ENCODE measurements at regions not wholly inside any gene's neighbourhood (a gene's known extent, or its start where the extent isn't known, plus 50 kb on each side); places are given as distances from the start of the nearest gene placed in this dataset.

GRCh38 chr6:82629921-82630320, 266.3 kb downstream of the TPBG start:
- 93% methylated on average over 3 of the region's 3 CpGs for WGBS
- H3K27me3 ChIP-seq (ENCODE audit: control insufficient read depth in 2 of 2, insufficient read depth in 1 of 2, low read length in 1 of 2), result no peaks in the 10 kb centered on the region
- no peak overlapping the region for H3K27ac ChIP-seq (ENCODE audit: low read depth in 1 of 2, low read length in 1 of 2)
- no peaks in the 10 kb centered on the region for H3K9me3 ChIP-seq (ENCODE audit: control insufficient read depth in 2 of 2, insufficient read depth in 1 of 2, low read length in 1 of 2)
- H3K4me3 ChIP-seq (ENCODE audit: low read length in 2 of 2), result no peak overlapping the region
- no peaks in the 10 kb centered on the region for H3K4me1 ChIP-seq (ENCODE audit: control insufficient read depth in 2 of 2, insufficient read depth in 2 of 2, low read length in 2 of 2)
- no peaks in the 10 kb centered on the region for H3K36me3 ChIP-seq (ENCODE audit: control insufficient read depth in 2 of 2, insufficient read depth in 2 of 2, low read length in 1 of 2)
- DNase-seq (ENCODE audit: low read depth in 6 of 9, low spot score in 9 of 9), result no peak

- DNase-seq (ENCODE audit: low read depth in 6 of 9, low spot score in 9 of 9), result no peak
- WGBS, result 85% methylated on average over 1 of the region's 1 CpG
- Histone ChIP-seq H3K27ac (ENCODE audit: low read depth in 1 of 2, low read length in 1 of 2) (no peak overlapping the region), H3K27me3 (ENCODE audit: control insufficient read depth in 2 of 2, insufficient read depth in 1 of 2, low read length in 1 of 2) (no peaks in the 10 kb centered on the region), H3K9me3 (ENCODE audit: control insufficient read depth in 2 of 2, insufficient read depth in 1 of 2, low read length in 1 of 2) (no peaks in the 10 kb centered on the region), H3K4me3 (ENCODE audit: low read length in 2 of 2) (no peak overlapping the region), H3K36me3 (ENCODE audit: control insufficient read depth in 2 of 2, insufficient read depth in 2 of 2, low read length in 1 of 2) (no peaks in the 10 kb centered on the region), H3K4me1 (ENCODE audit: control insufficient read depth in 2 of 2, insufficient read depth in 2 of 2, low read length in 2 of 2) (no peaks in the 10 kb centered on the region)
Observed at GRCh38 chr6:82641677-82642076, 278.1 kb downstream of the TPBG start.

GRCh38 chr6:82645536-82646230, 282.1 kb downstream of the TPBG start:
- 64% methylated on average over 3 of the region's 3 CpGs for WGBS
- no peak overlapping the region for H3K4me3 ChIP-seq (ENCODE audit: low read length in 2 of 2)
- H3K27me3 ChIP-seq (ENCODE audit: control insufficient read depth in 2 of 2, insufficient read depth in 1 of 2, low read length in 1 of 2), result no peaks in the 10 kb centered on the region
- DNase-seq (ENCODE audit: low read depth in 6 of 9, low spot score in 9 of 9), result no peak
- no peak overlapping the region for H3K27ac ChIP-seq (ENCODE audit: low read depth in 1 of 2, low read length in 1 of 2)
- no peaks in the 10 kb centered on the region for H3K36me3 ChIP-seq (ENCODE audit: control insufficient read depth in 2 of 2, insufficient read depth in 2 of 2, low read length in 1 of 2)
- H3K4me1 ChIP-seq (ENCODE audit: control insufficient read depth in 2 of 2, insufficient read depth in 2 of 2, low read length in 2 of 2), result no peaks in the 10 kb centered on the region
- no peaks in the 10 kb centered on the region for H3K9me3 ChIP-seq (ENCODE audit: control insufficient read depth in 2 of 2, insufficient read depth in 1 of 2, low read length in 1 of 2)

- Histone ChIP-seq H3K4me1 (ENCODE audit: control insufficient read depth in 2 of 2, insufficient read depth in 2 of 2, low read length in 2 of 2) (no peaks in the 10 kb centered on the region), H3K36me3 (ENCODE audit: control insufficient read depth in 2 of 2, insufficient read depth in 2 of 2, low read length in 1 of 2) (no peaks in the 10 kb centered on the region), H3K9me3 (ENCODE audit: control insufficient read depth in 2 of 2, insufficient read depth in 1 of 2, low read length in 1 of 2) (no peaks in the 10 kb centered on the region), H3K4me3 (ENCODE audit: low read length in 2 of 2) (no peak overlapping the region), H3K27ac (ENCODE audit: low read depth in 1 of 2, low read length in 1 of 2) (no peak overlapping the region), H3K27me3 (ENCODE audit: control insufficient read depth in 2 of 2, insufficient read depth in 1 of 2, low read length in 1 of 2) (no peaks in the 10 kb centered on the region)
- 89% methylated on average over 1 of the region's 1 CpG for WGBS
- DNase-seq (ENCODE audit: low read depth in 6 of 9, low spot score in 9 of 9), result no peak
Observed at GRCh38 chr6:82646231-82646615, 282.6 kb downstream of the TPBG start.

GRCh38 chr6:82651845-82652335, 288.3 kb downstream of the TPBG start:
- no peaks in the 10 kb centered on the region for H3K36me3 ChIP-seq (ENCODE audit: control insufficient read depth in 2 of 2, insufficient read depth in 2 of 2, low read length in 1 of 2)
- H3K27ac ChIP-seq (ENCODE audit: low read depth in 1 of 2, low read length in 1 of 2), result no peak overlapping the region
- 93% methylated on average over 5 of the region's 5 CpGs for WGBS
- no peak for DNase-seq (ENCODE audit: low read depth in 6 of 9, low spot score in 9 of 9)
- H3K27me3 ChIP-seq (ENCODE audit: control insufficient read depth in 2 of 2, insufficient read depth in 1 of 2, low read length in 1 of 2), result no peaks in the 10 kb centered on the region
- H3K9me3 ChIP-seq (ENCODE audit: control insufficient read depth in 2 of 2, insufficient read depth in 1 of 2, low read length in 1 of 2), result no peaks in the 10 kb centered on the region
- H3K4me3 ChIP-seq (ENCODE audit: low read length in 2 of 2), result no peak overlapping the region
- no peaks in the 10 kb centered on the region for H3K4me1 ChIP-seq (ENCODE audit: control insufficient read depth in 2 of 2, insufficient read depth in 2 of 2, low read length in 2 of 2)

- no peak for DNase-seq (ENCODE audit: low read depth in 6 of 9, low spot score in 9 of 9)
- H3K9me3 ChIP-seq (ENCODE audit: control insufficient read depth in 2 of 2, insufficient read depth in 1 of 2, low read length in 1 of 2), result no peaks in the 10 kb centered on the region
- WGBS, result 96% methylated on average over 2 of the region's 2 CpGs
- H3K27ac ChIP-seq (ENCODE audit: low read depth in 1 of 2, low read length in 1 of 2), result no peak overlapping the region
- no peak overlapping the region for H3K4me3 ChIP-seq (ENCODE audit: low read length in 2 of 2)
- H3K36me3 ChIP-seq (ENCODE audit: control insufficient read depth in 2 of 2, insufficient read depth in 2 of 2, low read length in 1 of 2), result no peaks in the 10 kb centered on the region
- H3K4me1 ChIP-seq (ENCODE audit: control insufficient read depth in 2 of 2, insufficient read depth in 2 of 2, low read length in 2 of 2), result no peaks in the 10 kb centered on the region
- H3K27me3 ChIP-seq (ENCODE audit: control insufficient read depth in 2 of 2, insufficient read depth in 1 of 2, low read length in 1 of 2), result no peaks in the 10 kb centered on the region
Observed at GRCh38 chr6:82679232-82679631, 315.6 kb downstream of the TPBG start.

- 95% methylated on average over 3 of the region's 3 CpGs for WGBS
- no peaks in the 10 kb centered on the region for H3K4me1 ChIP-seq (ENCODE audit: control insufficient read depth in 2 of 2, insufficient read depth in 2 of 2, low read length in 2 of 2)
- no peak overlapping the region for H3K4me3 ChIP-seq (ENCODE audit: low read length in 2 of 2)
- H3K27me3 ChIP-seq (ENCODE audit: control insufficient read depth in 2 of 2, insufficient read depth in 1 of 2, low read length in 1 of 2), result no peaks in the 10 kb centered on the region
- H3K36me3 ChIP-seq (ENCODE audit: control insufficient read depth in 2 of 2, insufficient read depth in 2 of 2, low read length in 1 of 2), result no peaks in the 10 kb centered on the region
- no peak for DNase-seq (ENCODE audit: low read depth in 6 of 9, low spot score in 9 of 9)
- H3K9me3 ChIP-seq (ENCODE audit: control insufficient read depth in 2 of 2, insufficient read depth in 1 of 2, low read length in 1 of 2), result no peaks in the 10 kb centered on the region
- no peak overlapping the region for H3K27ac ChIP-seq (ENCODE audit: low read depth in 1 of 2, low read length in 1 of 2)
Observed at GRCh38 chr6:82680192-82680591, 316.6 kb downstream of the TPBG start.

GRCh38 chr6:82681119-82681714, 317.6 kb downstream of the TPBG start:
- no peak for DNase-seq (ENCODE audit: low read depth in 6 of 9, low spot score in 9 of 9)
- no peak overlapping the region for H3K27ac ChIP-seq (ENCODE audit: low read depth in 1 of 2, low read length in 1 of 2)
- no peaks in the 10 kb centered on the region for H3K4me1 ChIP-seq (ENCODE audit: control insufficient read depth in 2 of 2, insufficient read depth in 2 of 2, low read length in 2 of 2)
- no peaks in the 10 kb centered on the region for H3K36me3 ChIP-seq (ENCODE audit: control insufficient read depth in 2 of 2, insufficient read depth in 2 of 2, low read length in 1 of 2)
- 95% methylated on average over 3 of the region's 3 CpGs for WGBS
- H3K27me3 ChIP-seq (ENCODE audit: control insufficient read depth in 2 of 2, insufficient read depth in 1 of 2, low read length in 1 of 2), result no peaks in the 10 kb centered on the region
- no peak overlapping the region for H3K4me3 ChIP-seq (ENCODE audit: low read length in 2 of 2)
- H3K9me3 ChIP-seq (ENCODE audit: control insufficient read depth in 2 of 2, insufficient read depth in 1 of 2, low read length in 1 of 2), result no peaks in the 10 kb centered on the region

- Histone ChIP-seq H3K27ac (ENCODE audit: low read depth in 1 of 2, low read length in 1 of 2) (no peak overlapping the region), H3K4me1 (ENCODE audit: control insufficient read depth in 2 of 2, insufficient read depth in 2 of 2, low read length in 2 of 2) (no peaks in the 10 kb centered on the region), H3K36me3 (ENCODE audit: control insufficient read depth in 2 of 2, insufficient read depth in 2 of 2, low read length in 1 of 2) (no peaks in the 10 kb centered on the region), H3K9me3 (ENCODE audit: control insufficient read depth in 2 of 2, insufficient read depth in 1 of 2, low read length in 1 of 2) (no peaks in the 10 kb centered on the region), H3K4me3 (ENCODE audit: low read length in 2 of 2) (no peak overlapping the region), H3K27me3 (ENCODE audit: control insufficient read depth in 2 of 2, insufficient read depth in 1 of 2, low read length in 1 of 2) (no peaks in the 10 kb centered on the region)
- 91% methylated on average over 3 of the region's 3 CpGs for WGBS
- no peak for DNase-seq (ENCODE audit: low read depth in 6 of 9, low spot score in 9 of 9)
Observed at GRCh38 chr6:82686719-82687118, 323.1 kb downstream of the TPBG start.

Data from thymus (tissue), 11 donors.